DND-41 (cell line): ENCODE measurements at regions not wholly inside any gene's neighbourhood (a gene's known extent, or its start where the extent isn't known, plus 50 kb on each side); places are given as distances from the start of the nearest gene placed in this dataset.

ENCODE experiments used
- ATAC-seq: fragments of 200-7000 bp; cut with Tn5 transposase; 3 replicates; pipeline ENCODE4 v1.9.1; 2021; ENCODE audit warnings: low read depth; ENCODE audit not compliant: insufficient read depth
- DNase-seq: peaks from one replicate; pipeline ENCODE4 v3.0.0-alpha.2; 2020
- H2AFZ ChIP-seq: 2 replicates; pipeline ENCODE4 v1.6.0; 2012; ENCODE audit warnings: low read depth, low read length
- H3K27ac ChIP-seq: 2 replicates; pipeline ENCODE4 v1.5.1; 2012; ENCODE audit warnings: low read length, inconsistent platforms
- H3K27me3 ChIP-seq: fragments of 200-600 bp; sonication (generic); 2 replicates; pipeline ENCODE4 v1.6.0; 2012; ENCODE audit warnings: low read length, mild to moderate bottlenecking, inconsistent platforms; ENCODE audit not compliant: insufficient read depth, poor library complexity
- H3K36me3 ChIP-seq: 2 replicates; pipeline ENCODE4 v1.5.1; 2012; ENCODE audit warnings: low read length, inconsistent platforms; ENCODE audit not compliant: insufficient read depth
- H3K4me1 ChIP-seq: 2 replicates; pipeline ENCODE4 v1.5.1; 2012; ENCODE audit warnings: mild to moderate bottlenecking, low read length; ENCODE audit not compliant: insufficient read depth
- H3K4me2 ChIP-seq: 2 replicates; pipeline ENCODE4 v1.6.0; 2012; ENCODE audit warnings: mild to moderate bottlenecking, moderate library complexity, low read length, inconsistent platforms; ENCODE audit not compliant: insufficient read depth
- H3K4me3 ChIP-seq, 2 experiments: fragments of 200-600 bp in 1 of 2; shearing (Covaris generic) in 1 of 2; 2 replicates each; pipeline ENCODE4 v1.5.1; 2012 to 2016; ENCODE audit warnings: inconsistent platforms in 2 of 2, low read length in 2 of 2, mild to moderate bottlenecking in 2 of 2, low read depth in 1 of 2, moderate library complexity in 1 of 2
- H3K79me2 ChIP-seq: 2 replicates; pipeline ENCODE4 v1.6.0; 2012; ENCODE audit warnings: low read length, inconsistent platforms; ENCODE audit not compliant: insufficient read depth
- H3K9ac ChIP-seq: 2 replicates; pipeline ENCODE4 v1.6.0; 2012; ENCODE audit warnings: low read depth, mild to moderate bottlenecking, inconsistent platforms, low read length, moderate library complexity
- H3K9me3 ChIP-seq: 2 replicates; pipeline ENCODE4 v1.5.1; 2012; ENCODE audit warnings: low read length, moderate library complexity, mild to moderate bottlenecking, inconsistent platforms; ENCODE audit not compliant: insufficient read depth, severe bottlenecking
- H4K20me1 ChIP-seq: 2 replicates; pipeline ENCODE4 v1.6.0; 2012; ENCODE audit warnings: low read length; ENCODE audit not compliant: insufficient read depth
- CTCF ChIP-seq: IDR thresholded peaks from 2 replicates; pipeline ENCODE4 v1.5.1; 2012; ENCODE audit warnings: borderline replicate concordance, low read length, moderate library complexity, mild to moderate bottlenecking; ENCODE audit not compliant: poor library complexity, severe bottlenecking; ENCODE audit errors: extremely low read depth
- EZH2 ChIP-seq: IDR thresholded peaks from 3 replicates; pipeline ENCODE4 v1.6.1; 2012; ENCODE audit warnings: borderline replicate concordance, low read depth, mild to moderate bottlenecking, moderate library complexity, low read length, inconsistent platforms; ENCODE audit not compliant: severe bottlenecking

GRCh38 chr10:58897236-58897635 lies 279.2 kb upstream of the PHYHIPL start:
- H3K27me3 ChIP-seq, result no peaks in the 10 kb centered on the region
- no peak for ATAC-seq
- no peak overlapping the region for H3K27ac ChIP-seq
- no peak for TF ChIP-seq CTCF
- TF ChIP-seq EZH2, result no peak
- H3K79me2 ChIP-seq, result no peaks in the 10 kb centered on the region
- no peaks in the 10 kb centered on the region for H3K4me1 ChIP-seq
- H3K4me2 ChIP-seq, result no peak overlapping the region
- H3K9me3 ChIP-seq, result no peaks in the 10 kb centered on the region
- H3K4me3 ChIP-seq, result no peak overlapping the region
- H4K20me1 ChIP-seq, result no peaks in the 10 kb centered on the region
- DNase-seq, result no peak
- no peaks in the 10 kb centered on the region for H3K36me3 ChIP-seq
- no peak overlapping the region for H2AFZ ChIP-seq
- H3K9ac ChIP-seq, result no peak overlapping the region

DNA sequence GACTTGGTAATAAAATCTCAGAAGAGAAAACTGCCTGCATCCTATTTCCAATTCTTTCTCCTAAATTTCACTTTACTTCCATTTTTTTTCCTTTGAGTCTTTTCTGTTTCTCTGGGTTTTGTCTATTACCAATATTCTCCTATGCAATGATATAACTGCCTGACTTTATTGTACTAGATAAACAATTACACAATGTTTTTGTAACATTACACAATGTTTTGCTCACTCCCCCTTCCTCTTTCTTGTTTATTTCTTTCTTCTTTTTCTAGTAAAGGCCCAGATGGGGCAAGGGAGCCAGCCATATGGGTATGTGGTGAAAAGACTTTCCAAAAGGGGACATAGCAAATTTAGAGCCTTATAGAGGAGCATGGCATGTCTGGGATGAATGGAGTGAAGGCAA lies 278.7 kb upstream of the PHYHIPL start:
- Histone ChIP-seq H3K36me3 (no peaks in the 10 kb centered on the region), H4K20me1 (no peaks in the 10 kb centered on the region), H3K4me3 (no peak overlapping the region), H3K9me3 (no peaks in the 10 kb centered on the region), H3K4me2 (no peak overlapping the region), H3K9ac (no peak overlapping the region), H3K4me1 (no peaks in the 10 kb centered on the region), H3K27ac (no peak overlapping the region), H3K79me2 (no peaks in the 10 kb centered on the region), H2AFZ (no peak overlapping the region), H3K27me3 (no peaks in the 10 kb centered on the region)
- ATAC-seq (no peak), DNase-seq (no peak)
- no peak for TF ChIP-seq EZH2
- no peak for TF ChIP-seq CTCF

DNA sequence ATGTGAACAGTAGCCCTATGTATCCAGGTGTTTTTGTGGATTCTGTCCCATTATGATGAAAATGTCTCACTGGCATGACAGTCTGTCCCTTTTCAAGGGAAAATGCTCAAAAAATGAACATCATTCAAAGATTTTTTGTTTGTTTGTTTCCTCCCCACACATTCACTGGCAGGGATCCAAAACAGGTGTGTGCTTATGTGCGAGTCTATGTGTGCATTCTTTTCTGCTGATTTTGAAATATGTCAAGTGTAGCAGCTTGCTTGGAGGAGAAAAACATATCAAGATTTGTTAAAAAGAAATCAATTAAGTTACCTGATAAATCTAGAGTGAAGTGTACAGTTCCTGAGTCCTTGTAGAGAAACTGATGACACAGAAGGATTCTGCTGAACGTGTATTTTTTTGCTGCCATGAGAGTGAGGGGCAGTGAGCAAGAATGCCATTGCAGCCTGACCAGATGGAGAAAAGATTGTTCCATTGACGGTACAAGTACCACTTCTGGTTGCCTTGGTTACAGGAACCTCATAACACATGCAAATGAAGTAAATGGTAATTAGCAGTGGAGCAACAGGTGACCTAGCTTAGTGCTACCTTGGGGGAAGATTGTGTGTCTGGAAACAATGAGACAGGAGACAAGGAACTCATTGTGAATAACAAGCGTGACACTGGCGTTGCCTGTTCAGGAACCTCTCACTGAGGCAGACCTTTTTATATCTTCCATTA lies 277.4 kb upstream of the PHYHIPL start:
- no peak overlapping the region for H3K27ac ChIP-seq
- no peaks in the 10 kb centered on the region for H3K4me1 ChIP-seq
- H3K36me3 ChIP-seq, result no peaks in the 10 kb centered on the region
- no peak overlapping the region for H2AFZ ChIP-seq
- no peaks in the 10 kb centered on the region for H3K27me3 ChIP-seq
- H3K9me3 ChIP-seq, result no peaks in the 10 kb centered on the region
- no peaks in the 10 kb centered on the region for H3K79me2 ChIP-seq
- ATAC-seq (no peak), DNase-seq (no peak)
- H3K4me3 ChIP-seq, result no peak overlapping the region
- H4K20me1 ChIP-seq, result no peaks in the 10 kb centered on the region
- H3K9ac ChIP-seq, result no peak overlapping the region
- TF ChIP-seq EZH2 (no peak), CTCF (no peak)
- H3K4me2 ChIP-seq, result no peak overlapping the region
